ENCODE measurements at regions not wholly inside any gene's neighbourhood (a gene's known extent, or its start where the extent isn't known, plus 50 kb on each side); places are given as distances from the start of the nearest gene placed in this dataset.

DNA sequence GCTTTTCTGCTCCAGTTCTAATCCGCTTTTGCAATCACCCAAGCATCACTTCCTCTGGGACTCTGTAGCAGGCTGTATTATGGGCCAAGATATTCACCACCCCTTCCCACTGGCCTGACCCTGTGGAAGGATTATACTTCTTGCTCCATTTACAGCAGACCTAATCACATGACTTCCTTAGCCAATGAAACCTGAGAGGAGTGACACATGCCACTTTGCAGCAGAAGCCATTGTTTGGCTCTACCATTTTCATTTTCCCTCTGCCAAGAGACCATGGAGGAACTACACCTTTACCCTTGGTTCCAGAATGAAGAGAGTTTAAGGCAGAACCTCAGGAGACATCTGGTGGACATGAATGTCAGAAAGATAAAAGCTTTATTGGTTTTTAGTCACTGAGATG is 134.9 kb upstream of the HSD17B12 start:
- no peak overlapping the region for H3K9ac ChIP-seq (ENCODE audit: insufficient read length)
- H3K4me3 ChIP-seq = no peak overlapping the region
- H3K9me3 ChIP-seq (ENCODE audit: low read depth, low read length) = no peaks in the 10 kb centered on the region
- H3K36me3 ChIP-seq (ENCODE audit: insufficient read depth, low read length) = no peaks in the 10 kb centered on the region
- DNase-seq (ENCODE audit: low read depth, low spot score) = no peak
- no peak overlapping the region for H3K27ac ChIP-seq
- TF ChIP-seq FOXP2 (optimal IDR thresholded peaks at IDR 0.05; ENCODE audit: control extremely low read depth, extremely low read length, insufficient read depth) = no peak
- TF ChIP-seq POLR2AphosphoS5 (IDR thresholded peaks at IDR 0.05; ENCODE audit: borderline replicate concordance, low read depth, low read length) = no peak
- TF ChIP-seq EZH2 (IDR thresholded peaks at IDR 0.05) = no peak

DNA sequence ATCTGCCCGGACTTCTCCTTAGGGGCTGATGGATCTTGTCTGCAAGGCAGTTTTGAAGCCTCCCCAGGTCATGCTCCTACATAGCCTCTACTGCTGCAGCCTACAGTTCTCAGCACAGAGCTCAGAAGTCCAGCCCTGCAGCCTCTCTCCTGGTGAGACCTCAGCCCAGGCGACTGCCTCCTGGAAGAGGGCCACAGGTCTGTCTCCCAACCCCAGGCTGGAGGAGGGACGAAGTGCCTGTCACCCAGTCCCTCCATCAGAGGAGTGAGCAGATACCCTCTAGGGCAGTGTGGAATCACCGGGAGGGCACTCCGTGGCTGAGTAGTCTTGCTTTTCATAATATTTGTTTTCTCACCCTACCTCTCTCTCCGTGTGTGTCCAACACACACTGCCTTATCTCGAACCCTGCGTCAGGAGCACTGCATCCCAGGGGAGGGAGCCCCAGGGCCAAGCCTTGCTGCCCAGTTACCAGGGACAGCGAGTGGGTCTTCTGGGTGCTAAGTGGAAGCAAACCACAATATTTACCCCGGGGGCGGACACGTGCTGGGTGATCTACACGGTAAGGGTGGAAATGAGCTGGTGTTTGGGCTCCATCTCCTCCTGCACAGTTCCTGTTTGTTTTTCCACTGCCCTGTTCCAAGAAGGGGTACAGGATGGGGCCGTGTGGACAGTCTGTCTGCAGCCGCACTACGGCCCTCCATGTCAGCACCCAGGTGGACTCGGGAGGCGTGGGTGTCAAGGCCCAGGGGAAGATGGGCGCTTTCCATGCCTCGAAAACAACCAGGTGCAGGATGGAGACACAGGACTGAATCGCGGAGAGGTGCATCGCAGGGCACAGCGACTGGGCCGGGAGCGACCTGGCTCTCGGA is 133.7 kb upstream of the HSD17B12 start:
- peak overlapping the region; percentile 28 for H3K4me3 ChIP-seq
- H3K36me3 ChIP-seq (ENCODE audit: insufficient read depth, low read length) = no peaks in the 10 kb centered on the region
- H3K27ac ChIP-seq = no peak overlapping the region
- no peak overlapping the region for H3K9ac ChIP-seq (ENCODE audit: insufficient read length)
- DNase-seq (ENCODE audit: low read depth, low spot score) = no peak
- H3K9me3 ChIP-seq (ENCODE audit: low read depth, low read length) = no peaks in the 10 kb centered on the region
- TF ChIP-seq FOXP2 (optimal IDR thresholded peaks at IDR 0.05; ENCODE audit: control extremely low read depth, extremely low read length, insufficient read depth) = no peak
- TF ChIP-seq EZH2 (IDR thresholded peaks at IDR 0.05) = no peak
- TF ChIP-seq POLR2AphosphoS5 (IDR thresholded peaks at IDR 0.05; ENCODE audit: borderline replicate concordance, low read depth, low read length) = no peak

DNA sequence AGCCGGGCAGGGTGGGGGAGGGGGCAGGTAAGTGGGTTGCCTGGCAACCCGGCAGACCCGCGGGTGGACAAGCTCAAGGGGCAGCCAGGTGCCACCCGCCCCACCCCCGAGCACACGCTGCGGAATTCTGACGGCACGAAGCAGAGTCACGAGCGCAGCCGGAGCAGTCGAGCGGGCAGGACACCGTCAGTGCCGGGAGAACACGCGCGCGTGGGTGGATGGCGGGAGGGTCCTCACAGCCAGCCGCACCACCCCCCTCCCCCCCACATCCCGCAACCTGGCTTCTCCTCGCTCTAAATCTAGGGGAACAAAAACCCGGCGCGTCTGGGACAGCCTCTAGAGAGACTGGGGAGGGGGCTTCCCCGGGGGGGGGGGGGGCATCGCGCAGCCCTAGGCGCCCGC is 133.1 kb upstream of the HSD17B12 start:
- H3K36me3 ChIP-seq (ENCODE audit: insufficient read depth, low read length) = no peaks in the 10 kb centered on the region
- TF ChIP-seq EZH2 (IDR thresholded peaks at IDR 0.05) (no peak), FOXP2 (optimal IDR thresholded peaks at IDR 0.05; ENCODE audit: control extremely low read depth, extremely low read length, insufficient read depth) (no peak), POLR2AphosphoS5 (IDR thresholded peaks at IDR 0.05; ENCODE audit: borderline replicate concordance, low read depth, low read length) (no peak)
- H3K9me3 ChIP-seq (ENCODE audit: low read depth, low read length) = no peaks in the 10 kb centered on the region
- no peak overlapping the region for H3K27ac ChIP-seq
- DNase-seq (ENCODE audit: low read depth, low spot score) = no peak
- H3K9ac ChIP-seq (ENCODE audit: insufficient read length) = no peak overlapping the region
- H3K4me3 ChIP-seq = peak overlapping the region; percentile 28

DNA sequence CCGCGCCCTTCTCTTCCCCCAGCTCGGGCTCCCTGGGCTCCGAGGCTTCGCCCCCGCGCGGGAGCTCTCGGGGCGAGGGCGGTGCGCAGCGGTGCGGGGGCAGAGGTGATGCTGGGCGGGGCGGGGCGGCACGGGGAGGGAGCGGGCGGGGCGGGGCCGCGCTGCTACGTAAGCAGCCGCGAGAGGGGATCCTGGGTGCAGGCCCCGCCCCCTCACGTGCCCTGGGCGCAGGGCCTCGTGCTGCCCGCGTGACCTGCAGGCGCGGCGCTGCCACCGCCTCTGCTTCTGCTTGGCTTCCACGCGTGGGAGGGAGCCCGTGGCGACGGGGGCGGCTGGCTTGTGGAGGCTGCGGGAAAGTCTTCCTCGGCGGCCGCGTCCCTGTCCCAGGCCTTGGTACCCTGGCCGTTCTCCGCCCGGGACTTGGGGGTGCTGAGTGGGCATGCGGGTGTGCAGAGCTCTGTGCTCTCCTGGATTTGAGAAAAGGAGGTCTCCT is 132.6 kb upstream of the HSD17B12 start:
- H3K9ac ChIP-seq (ENCODE audit: insufficient read length) = no peak overlapping the region
- peak overlapping the region; percentile 28 for H3K4me3 ChIP-seq
- no peak overlapping the region for H3K27ac ChIP-seq
- DNase-seq (ENCODE audit: low read depth, low spot score) = no peak
- TF ChIP-seq FOXP2 (optimal IDR thresholded peaks at IDR 0.05; ENCODE audit: control extremely low read depth, extremely low read length, insufficient read depth) (no peak), POLR2AphosphoS5 (IDR thresholded peaks at IDR 0.05; ENCODE audit: borderline replicate concordance, low read depth, low read length) (no peak), EZH2 (IDR thresholded peaks at IDR 0.05) (no peak)
- no peaks in the 10 kb centered on the region for H3K9me3 ChIP-seq (ENCODE audit: low read depth, low read length)
- no peaks in the 10 kb centered on the region for H3K36me3 ChIP-seq (ENCODE audit: insufficient read depth, low read length)

DNA sequence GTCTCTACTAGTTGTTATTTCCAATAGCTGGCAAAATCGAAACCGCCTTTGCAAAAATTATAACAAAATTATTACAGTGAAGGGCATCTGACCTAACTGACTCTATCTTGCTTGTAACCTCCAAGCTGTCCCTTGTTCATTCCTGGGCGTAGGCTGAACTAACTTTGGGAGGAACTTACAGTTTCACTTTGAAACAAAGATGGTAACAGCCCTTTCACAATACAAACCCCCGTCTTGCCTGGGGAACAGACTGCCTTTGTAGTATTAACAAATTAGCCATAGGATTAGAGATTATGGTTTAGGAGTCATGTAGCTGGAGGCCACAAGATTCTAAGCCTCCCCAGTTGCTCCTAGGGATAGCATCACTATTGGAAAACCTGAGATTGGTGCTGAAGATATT is 131.6 kb upstream of the HSD17B12 start:
- Histone ChIP-seq H3K27ac (no peak overlapping the region), H3K9ac (ENCODE audit: insufficient read length) (no peak overlapping the region), H3K4me3 (no peak overlapping the region), H3K36me3 (ENCODE audit: insufficient read depth, low read length) (no peaks in the 10 kb centered on the region), H3K9me3 (ENCODE audit: low read depth, low read length) (no peaks in the 10 kb centered on the region)
- DNase-seq (ENCODE audit: low read depth, low spot score) = no peak
- TF ChIP-seq POLR2AphosphoS5 (IDR thresholded peaks at IDR 0.05; ENCODE audit: borderline replicate concordance, low read depth, low read length) = no peak
- TF ChIP-seq FOXP2 (optimal IDR thresholded peaks at IDR 0.05; ENCODE audit: control extremely low read depth, extremely low read length, insufficient read depth) = no peak
- TF ChIP-seq EZH2 (IDR thresholded peaks at IDR 0.05) = no peak

DNA sequence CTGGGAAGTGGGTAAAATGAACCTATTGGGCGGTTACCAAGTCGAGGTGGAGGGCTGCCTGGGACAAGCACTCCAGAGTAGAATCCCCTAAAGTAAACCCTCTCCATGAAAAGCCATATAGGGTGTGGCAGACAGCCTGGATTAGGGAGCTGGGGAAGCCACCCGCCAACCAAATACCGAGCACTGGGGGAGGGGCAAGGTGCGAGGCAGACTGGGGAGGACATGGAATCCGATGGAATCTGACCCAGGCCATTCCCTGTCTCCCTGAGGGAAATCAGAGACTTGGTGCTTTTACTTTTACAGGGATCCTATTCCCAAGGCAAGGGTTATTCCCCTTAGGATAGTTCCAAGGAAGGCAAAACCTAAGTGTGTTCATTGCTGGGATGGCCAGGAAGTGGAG is 130.9 kb upstream of the HSD17B12 start:
- TF ChIP-seq FOXP2 (optimal IDR thresholded peaks at IDR 0.05; ENCODE audit: control extremely low read depth, extremely low read length, insufficient read depth) (no peak), POLR2AphosphoS5 (IDR thresholded peaks at IDR 0.05; ENCODE audit: borderline replicate concordance, low read depth, low read length) (no peak), EZH2 (IDR thresholded peaks at IDR 0.05) (no peak)
- no peaks in the 10 kb centered on the region for H3K9me3 ChIP-seq (ENCODE audit: low read depth, low read length)
- DNase-seq (ENCODE audit: low read depth, low spot score) = no peak
- no peak overlapping the region for H3K4me3 ChIP-seq
- H3K36me3 ChIP-seq (ENCODE audit: insufficient read depth, low read length) = no peaks in the 10 kb centered on the region
- H3K9ac ChIP-seq (ENCODE audit: insufficient read length) = no peak overlapping the region
- no peak overlapping the region for H3K27ac ChIP-seq

DNA sequence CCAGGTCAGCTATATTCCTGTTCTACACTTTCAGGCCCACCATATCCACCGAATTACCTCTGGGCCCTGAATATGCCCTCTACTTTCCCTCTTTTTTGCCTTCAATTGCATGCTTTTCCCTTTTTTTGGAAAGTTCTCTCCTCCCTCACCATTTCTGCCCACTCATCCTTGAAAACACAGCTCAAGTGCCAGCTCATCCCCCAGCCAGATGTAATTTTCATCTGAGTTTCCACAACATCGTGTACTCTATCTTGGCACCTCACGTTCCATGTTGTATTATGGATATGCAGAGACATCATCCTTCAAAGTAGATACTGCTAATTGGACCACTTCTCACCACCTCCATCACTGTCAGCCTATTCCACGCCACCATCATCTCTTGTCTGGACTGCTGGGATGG is 129.8 kb upstream of the HSD17B12 start:
- Histone ChIP-seq H3K9ac (ENCODE audit: insufficient read length) (no peak overlapping the region), H3K4me3 (no peak overlapping the region), H3K9me3 (ENCODE audit: low read depth, low read length) (no peaks in the 10 kb centered on the region), H3K36me3 (ENCODE audit: insufficient read depth, low read length) (no peaks in the 10 kb centered on the region), H3K27ac (no peak overlapping the region)
- DNase-seq (ENCODE audit: low read depth, low spot score) = no peak
- no peak for TF ChIP-seq FOXP2 (optimal IDR thresholded peaks at IDR 0.05; ENCODE audit: control extremely low read depth, extremely low read length, insufficient read depth)
- no peak for TF ChIP-seq EZH2 (IDR thresholded peaks at IDR 0.05)
- TF ChIP-seq POLR2AphosphoS5 (IDR thresholded peaks at IDR 0.05; ENCODE audit: borderline replicate concordance, low read depth, low read length) = no peak

DNA sequence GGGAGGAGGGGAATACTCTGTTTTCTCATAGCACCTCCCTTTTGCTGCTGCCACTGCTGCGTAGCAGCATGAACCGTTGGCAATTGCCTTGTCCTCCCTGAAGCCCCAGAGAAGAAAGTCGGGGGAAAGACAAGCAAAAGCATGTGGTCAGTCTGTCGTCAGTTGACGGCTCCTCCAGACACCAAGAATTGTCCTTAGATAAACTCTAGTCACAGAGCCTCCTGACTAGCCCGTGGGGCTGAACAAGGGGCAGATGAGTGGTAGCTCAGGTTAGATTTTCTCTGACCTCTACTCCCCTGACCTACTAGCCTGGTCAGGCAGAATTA is 126.4 kb upstream of the HSD17B12 start:
- DNase-seq (ENCODE audit: low read depth, low spot score) = no peak
- TF ChIP-seq POLR2AphosphoS5 (IDR thresholded peaks at IDR 0.05; ENCODE audit: borderline replicate concordance, low read depth, low read length) (no peak), EZH2 (IDR thresholded peaks at IDR 0.05) (no peak), FOXP2 (optimal IDR thresholded peaks at IDR 0.05; ENCODE audit: control extremely low read depth, extremely low read length, insufficient read depth) (no peak)
- no peak overlapping the region for H3K27ac ChIP-seq

More for the DNA sequence above, 126.4 kb upstream of the HSD17B12 start:
- Histone ChIP-seq H3K36me3 (ENCODE audit: insufficient read depth, low read length) (no peaks in the 10 kb centered on the region), H3K4me3 (no peak overlapping the region), H3K9ac (ENCODE audit: insufficient read length) (no peak overlapping the region), H3K9me3 (ENCODE audit: low read depth, low read length) (no peaks in the 10 kb centered on the region)
